GM12878 (cell line): ENCODE measurements at regions not wholly inside any gene's neighbourhood (a gene's known extent, or its start where the extent isn't known, plus 50 kb on each side); places are given as distances from the start of the nearest gene placed in this dataset.

Source experiments
- ATAC-seq: fragments of 200-7000 bp; cut with Tn5 transposase; 3 replicates; pipeline ENCODE4 v1.9.1; 2020; ENCODE audit warnings: mild to moderate bottlenecking, moderate library complexity
- BruUV-seq: library from RNA; stranded (reverse); fragments of 400-500 nt; replicated peaks from 2 replicates; lab custom pipeline; 2021; lab: Mats Ljungman, UMichigan
- CTCF ChIA-PET: fragments of 300-600 bp; sonication (Branson Sonifier 250); formaldehyde crosslinking; extraction: SDS; loops from one replicate; lab custom pipeline; 2021; ENCODE audit warnings: inconsistent platforms; lab: Yijun Ruan, JAX
- POLR2A ChIA-PET: fragments of 350-600 bp; formaldehyde crosslinking; extraction: SDS; loops from one replicate; lab custom pipeline; 2021; ENCODE audit warnings: inconsistent platforms; lab: Charles Lee
- RAD21 ChIA-PET: fragments of 300-600 bp; sonication (Branson Sonifier 250); formaldehyde crosslinking; loops from one replicate; lab custom pipeline; 2023; ENCODE audit warnings: antibody characterized with exemption; ENCODE audit not compliant: unreplicated experiment; lab: Charles Lee
- SMC1A ChIA-PET: fragments of 300-600 bp; sonication (Branson Sonifier 250); formaldehyde crosslinking; loops from one replicate; lab custom pipeline; 2023; ENCODE audit not compliant: unreplicated experiment, uncharacterized antibody; lab: Charles Lee
- DNase-seq: peaks from one replicate; pipeline ENCODE4 v3.0.0-alpha.2; 2011; ENCODE audit warnings: low read depth, low spot score
- FAIRE-seq: peaks from 3 replicates; lab custom pipeline; 2011; peaks lifted over from hg19 to GRCh38; lab: Jason Lieb, UNC
- H2AFZ ChIP-seq: 2 replicates; pipeline ENCODE4 v1.6.0; 2011; ENCODE audit warnings: low read depth, low read length, control low read depth; ENCODE audit not compliant: control insufficient read depth
- H3K27ac ChIP-seq: 2 replicates; pipeline ENCODE4 v1.5.1; 2011; ENCODE audit warnings: control low read depth; ENCODE audit not compliant: control insufficient read depth, insufficient read depth
- H3K27me3 ChIP-seq, 2 experiments: replicated peaks in 1 of 2; 2 replicates each; pipeline versions ENCODE4 v1.6.0 to v1.6.1; 2011; ENCODE audit warnings: low read length in 1 of 2; ENCODE audit not compliant: control insufficient read depth in 2 of 2, insufficient read depth in 2 of 2
- H3K36me3 ChIP-seq, 2 experiments: 2 replicates each; pipeline ENCODE4 v1.5.1; 2011; ENCODE audit warnings: low read length in 1 of 2; ENCODE audit not compliant: control insufficient read depth in 2 of 2, insufficient read depth in 2 of 2
- H3K4me1 ChIP-seq: 2 replicates; pipeline ENCODE4 v1.6.1; 2011; ENCODE audit warnings: mild to moderate bottlenecking, low read length, moderate library complexity, mixed read lengths; ENCODE audit not compliant: control insufficient read depth, insufficient read depth
- H3K4me2 ChIP-seq: 2 replicates; pipeline ENCODE4 v1.6.0; 2011; ENCODE audit warnings: control low read depth; ENCODE audit not compliant: control insufficient read depth, insufficient read depth
- H3K4me3 ChIP-seq: fragments of 200-600 bp; sonication (generic); 2 replicates; pipeline ENCODE4 v1.5.1; 2016
- H3K79me2 ChIP-seq: 2 replicates; pipeline ENCODE4 v1.6.0; 2011; ENCODE audit warnings: low read length; ENCODE audit not compliant: control insufficient read depth, insufficient read depth
- H3K9ac ChIP-seq: 2 replicates; pipeline ENCODE4 v1.8.0; 2011; ENCODE audit warnings: low read length, control low read depth, mixed read lengths; ENCODE audit not compliant: control insufficient read depth, insufficient read depth
- H3K9me3 ChIP-seq: replicated peaks from 3 replicates; pipeline ENCODE4 v1.5.1; 2011; ENCODE audit warnings: mild to moderate bottlenecking, low read length; ENCODE audit not compliant: control insufficient read depth, insufficient read depth
- H4K20me1 ChIP-seq: 2 replicates; pipeline ENCODE4 v1.6.0; 2011; ENCODE audit not compliant: control insufficient read depth, insufficient read depth
- BHLHE40 ChIP-seq, 2 experiments: fragments of 450-650 bp in 1 of 2; IDR thresholded peaks; 2 replicates each; pipeline ENCODE4 v1.6.1; 2011 to 2017; ENCODE audit warnings: low read depth in 2 of 2, borderline replicate concordance in 1 of 2, improper control_type of control experiment in 1 of 2, low read length in 1 of 2, mild to moderate bottlenecking in 1 of 2
- DPF2 ChIP-seq: fragments of 450-650 bp; IDR thresholded peaks from 2 replicates; pipeline ENCODE4 v1.6.1; 2017; ENCODE audit warnings: mild to moderate bottlenecking
- EGR1 ChIP-seq, 2 experiments: IDR thresholded peaks; 1 replicate in 1 of 2; 2 replicates in 1 of 2; pipeline ENCODE4 v1.6.1; 2011 to 2012; ENCODE audit warnings: low read depth in 2 of 2, low read length in 2 of 2, borderline replicate concordance in 1 of 2, mild to moderate bottlenecking in 1 of 2, moderate library complexity in 1 of 2
- IRF4 ChIP-seq: IDR thresholded peaks from 2 replicates; pipeline ENCODE4 v1.6.1; 2011; ENCODE audit warnings: low read depth, low read length
- JUNB ChIP-seq: IDR thresholded peaks from 2 replicates; pipeline ENCODE4 v1.6.1; 2016; ENCODE audit warnings: antibody characterized with exemption, mild to moderate bottlenecking
- POLR2AphosphoS2 ChIP-seq: IDR thresholded peaks from 2 replicates; pipeline ENCODE4 v1.6.1; 2011; ENCODE audit warnings: low read depth, mild to moderate bottlenecking, low read length, improper control_type of control experiment, moderate library complexity
- POLR2AphosphoS5 ChIP-seq: IDR thresholded peaks from 2 replicates; pipeline ENCODE4 v1.6.1; 2011; ENCODE audit warnings: mild to moderate bottlenecking, low read length, inconsistent platforms
- POU2F2 ChIP-seq: IDR thresholded peaks from 3 replicates; pipeline ENCODE4 v1.6.1; 2011; ENCODE audit warnings: low read depth, mild to moderate bottlenecking, low read length, borderline replicate concordance
- RELA ChIP-seq: fragments of 450-650 bp; IDR thresholded peaks from 2 replicates; pipeline ENCODE4 v1.8.0; 2014; ENCODE audit warnings: borderline replicate concordance; ENCODE audit not compliant: partially characterized antibody
- REST ChIP-seq: IDR thresholded peaks from 2 replicates; pipeline ENCODE4 v1.6.1; 2012; ENCODE audit warnings: mild to moderate bottlenecking, low read depth, low read length
- USF2 ChIP-seq: IDR thresholded peaks from 2 replicates; pipeline ENCODE4 v1.6.1; 2011; ENCODE audit warnings: low read depth, low read length, improper control_type of control experiment, borderline replicate concordance
- ZBED1 ChIP-seq: IDR thresholded peaks from 2 replicates; pipeline ENCODE4 v1.6.1; 2016; ENCODE audit warnings: borderline replicate concordance
- ZNF274 ChIP-seq: IDR thresholded peaks from one replicate; pipeline ENCODE4 v1.8.0; 2011; ENCODE audit not compliant: insufficient read length, insufficient read depth
- ZZZ3 ChIP-seq: IDR thresholded peaks from 2 replicates; pipeline ENCODE4 v1.6.1; 2011; ENCODE audit warnings: low read depth; ENCODE audit not compliant: control insufficient read depth, insufficient read length
- WGBS: methylation state at CpG from one replicate; pipeline ENCODE4 v1.1.6; 2016; ENCODE audit warnings: low lambda C conversion rate; ENCODE audit not compliant: insufficient replicate concordance, insufficient coverage; ENCODE audit errors: missing lambda C conversion rate; 5-methylcytosine and 5-hydroxymethylcytosine counted together
- in situ Hi-C: fragments of 300-500 bp; cut with MboI; formaldehyde crosslinking; loops from 9 replicates; pipeline ENCODE4 v1.14.3; 2018; ENCODE audit warnings: mixed read lengths
- intact Hi-C: fragments of 100-400 bp; cut with micrococcal nuclease; formaldehyde crosslinking; loops from one replicate; pipeline ENCODE4 v1.14.2; 2022; ENCODE audit not compliant: unreplicated experiment
- TF ChIP-seq, protein P1 (sequence below): fragments of 450-650 bp; formaldehyde crosslinking; IDR thresholded peaks from 2 replicates; pipeline ENCODE4 v1.5.0; 2022; ENCODE audit warnings: mild to moderate bottlenecking, missing genetic modification characterization

DNA sequence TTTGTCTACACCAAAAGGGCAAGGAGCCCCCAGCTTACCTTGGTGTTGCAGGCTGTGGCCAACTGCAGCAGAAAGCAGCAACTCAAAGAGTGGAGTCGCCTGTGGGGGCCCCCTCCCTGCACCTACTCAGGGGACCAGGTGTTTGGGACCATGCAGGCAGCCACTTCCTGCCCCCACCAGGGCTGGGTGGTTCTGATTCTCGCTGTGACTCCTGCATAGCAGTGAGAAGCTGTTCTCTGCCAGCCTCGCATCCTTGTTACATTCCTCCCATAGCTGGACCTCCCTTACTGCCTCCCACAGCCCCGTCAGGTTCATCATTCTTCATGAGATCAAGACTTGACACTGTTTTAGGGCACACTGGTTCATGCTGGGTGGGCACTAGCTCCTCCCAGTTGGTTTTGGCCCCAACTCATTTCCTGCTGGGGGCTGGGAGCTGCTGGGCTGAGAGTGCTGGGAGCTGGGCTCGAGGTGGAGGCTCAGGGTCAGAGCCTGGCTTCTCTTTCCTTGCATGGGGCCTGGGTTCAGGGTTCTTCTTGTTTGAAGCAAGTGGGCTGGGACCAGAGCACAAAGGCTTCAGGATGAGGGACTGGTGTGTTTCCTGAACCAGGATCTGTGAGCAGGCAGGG is 146.9 kb upstream of the C1orf174 start:
- ChIA-PET RAD21 (no interaction called here), CTCF (interaction anchor here (0.7 kb wide), 1 partner anchor 583 kb away, joined by 3 read pairs; no protein-coding TSS in a partner anchor), SMC1A (interaction anchor here (1.1 kb wide), 1 partner anchor 12 kb away, joined by 3 read pairs; no protein-coding TSS in a partner anchor), POLR2A (no interaction called here)
- no peak overlapping the region for H3K4me2 ChIP-seq
- H3K27me3 ChIP-seq: no peaks in the 10 kb centered on the region
- 0% methylated on average over 5 of the region's 5 CpGs for WGBS
- no peaks in the 10 kb centered on the region for H3K36me3 ChIP-seq
- no TSS peak for BruUV-seq
- no peak overlapping the region for H3K9ac ChIP-seq
- no peak for ATAC-seq
- H3K4me3 ChIP-seq: no peak overlapping the region
- no peaks in the 10 kb centered on the region for H3K9me3 ChIP-seq
- H3K27ac ChIP-seq: no peak overlapping the region
- H3K79me2 ChIP-seq: no peaks in the 10 kb centered on the region
- DNase-seq: no peak
- H4K20me1 ChIP-seq: no peaks in the 10 kb centered on the region
- no peak for FAIRE-seq
- H3K4me1 ChIP-seq: no peaks in the 10 kb centered on the region
- in situ Hi-C loops (no loop called here), intact Hi-C loops (no loop called here)
- H2AFZ ChIP-seq: no peak overlapping the region
- TF ChIP-seq USF2: no peak
- no peak for TF ChIP-seq IRF4
- TF ChIP-seq ZNF274: no peak
- no peak for TF ChIP-seq EGR1 (IDR thresholded peaks at IDR 0.05; ENCODE audit: borderline replicate concordance in 1 of 2, low read depth in 2 of 2, low read length in 2 of 2)
- no peak for TF ChIP-seq DPF2
- no peak for TF ChIP-seq POU2F2
- TF ChIP-seq POLR2AphosphoS5: no peak
- TF ChIP-seq ZBED1: no peak
- no peak for TF ChIP-seq RELA
- no peak for TF ChIP-seq BHLHE40 (IDR thresholded peaks at IDR 0.05; ENCODE audit: borderline replicate concordance in 1 of 2, low read depth in 2 of 2, low read length in 1 of 2)
- TF ChIP-seq JUNB: no peak
- TF ChIP-seq POLR2AphosphoS2: no peak
- TF ChIP-seq, protein P1, sequence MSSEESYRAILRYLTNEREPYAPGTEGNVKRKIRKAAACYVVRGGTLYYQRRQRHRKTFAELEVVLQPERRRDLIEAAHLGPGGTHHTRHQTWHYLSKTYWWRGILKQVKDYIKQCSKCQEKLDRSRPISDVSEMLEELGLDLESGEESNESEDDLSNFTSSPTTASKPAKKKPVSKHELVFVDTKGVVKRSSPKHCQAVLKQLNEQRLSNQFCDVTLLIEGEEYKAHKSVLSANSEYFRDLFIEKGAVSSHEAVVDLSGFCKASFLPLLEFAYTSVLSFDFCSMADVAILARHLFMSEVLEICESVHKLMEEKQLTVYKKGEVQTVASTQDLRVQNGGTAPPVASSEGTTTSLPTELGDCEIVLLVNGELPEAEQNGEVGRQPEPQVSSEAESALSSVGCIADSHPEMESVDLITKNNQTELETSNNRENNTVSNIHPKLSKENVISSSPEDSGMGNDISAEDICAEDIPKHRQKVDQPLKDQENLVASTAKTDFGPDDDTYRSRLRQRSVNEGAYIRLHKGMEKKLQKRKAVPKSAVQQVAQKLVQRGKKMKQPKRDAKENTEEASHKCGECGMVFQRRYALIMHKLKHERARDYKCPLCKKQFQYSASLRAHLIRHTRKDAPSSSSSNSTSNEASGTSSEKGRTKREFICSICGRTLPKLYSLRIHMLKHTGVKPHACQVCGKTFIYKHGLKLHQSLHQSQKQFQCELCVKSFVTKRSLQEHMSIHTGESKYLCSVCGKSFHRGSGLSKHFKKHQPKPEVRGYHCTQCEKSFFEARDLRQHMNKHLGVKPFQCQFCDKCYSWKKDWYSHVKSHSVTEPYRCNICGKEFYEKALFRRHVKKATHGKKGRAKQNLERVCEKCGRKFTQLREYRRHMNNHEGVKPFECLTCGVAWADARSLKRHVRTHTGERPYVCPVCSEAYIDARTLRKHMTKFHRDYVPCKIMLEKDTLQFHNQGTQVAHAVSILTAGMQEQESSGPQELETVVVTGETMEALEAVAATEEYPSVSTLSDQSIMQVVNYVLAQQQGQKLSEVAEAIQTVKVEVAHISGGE: no peak
- TF ChIP-seq REST: no peak
- TF ChIP-seq ZZZ3: no peak
